H1 (cell line): ENCODE measurements at regions not wholly inside any gene's neighbourhood (a gene's known extent, or its start where the extent isn't known, plus 50 kb on each side); places are given as distances from the start of the nearest gene placed in this dataset.

ENCODE experiments used
- CTCF ChIA-PET: fragments of 300-600 bp; sonication (Branson Sonifier 250); formaldehyde crosslinking; loops from one replicate; lab custom pipeline; 2021; ENCODE audit not compliant: partially characterized antibody; lab: Charles Lee
- POLR2A ChIA-PET: fragments of 300-600 bp; sonication (Branson Sonifier 250); formaldehyde crosslinking; loops from one replicate; lab custom pipeline; 2021; ENCODE audit warnings: inconsistent platforms; ENCODE audit not compliant: partially characterized antibody; lab: Charles Lee
- DNase-seq, 2 experiments: peaks; one replicate each; pipeline versions ENCODE4 v3.0.0 to v3.0.0-alpha.2; 2010 to 2022; ENCODE audit warnings: low spot score in 2 of 2, low read depth in 1 of 2, mixed read lengths in 1 of 2
- FAIRE-seq: peaks from 2 replicates; lab custom pipeline; 2011; peaks lifted over from hg19 to GRCh38; lab: Jason Lieb, UNC
- H2AFZ ChIP-seq: 2 replicates; pipeline ENCODE4 v1.8.1; 2012; ENCODE audit warnings: low read length, inconsistent platforms
- H2AK5ac ChIP-seq: 2 replicates; pipeline ENCODE4 v1.6.1; 2013; ENCODE audit warnings: low read depth, low read length
- H2BK120ac ChIP-seq: replicated peaks from 2 replicates; pipeline ENCODE3; 2013; ENCODE audit warnings: low read depth, low read length, inconsistent platforms
- H2BK12ac ChIP-seq: 2 replicates; pipeline ENCODE4 v1.6.1; 2013; ENCODE audit warnings: low read depth, low read length
- H2BK15ac ChIP-seq: 2 replicates; pipeline ENCODE4 v1.6.1; 2013; ENCODE audit warnings: low read length
- H2BK20ac ChIP-seq: 2 replicates; pipeline ENCODE4 v1.6.1; 2013; ENCODE audit warnings: low read length
- H2BK5ac ChIP-seq: 2 replicates; pipeline ENCODE4 v1.6.1; 2013; ENCODE audit warnings: low read depth, low read length
- H3K14ac ChIP-seq: 2 replicates; pipeline ENCODE4 v1.6.1; 2013; ENCODE audit warnings: inconsistent platforms; ENCODE audit not compliant: insufficient read length
- H3K18ac ChIP-seq: 2 replicates; pipeline ENCODE4 v1.6.1; 2013; ENCODE audit warnings: low read length; ENCODE audit errors: extremely low read depth
- H3K23ac ChIP-seq: 2 replicates; pipeline ENCODE4 v1.6.1; 2013; ENCODE audit warnings: inconsistent platforms; ENCODE audit not compliant: insufficient read length
- H3K23me2 ChIP-seq: 2 replicates; pipeline ENCODE4 v1.6.1; 2013; ENCODE audit warnings: low read depth, low read length
- H3K27ac ChIP-seq: 2 replicates; pipeline ENCODE4 v1.6.1; 2011; ENCODE audit warnings: low read depth, low read length, inconsistent platforms
- H3K27me3 ChIP-seq, 4 experiments: replicated peaks in 1 of 4; 1 replicate in 1 of 4; 2 replicates in 3 of 4; pipeline versions ENCODE4 v1.6.1 to v1.8.1; 2011 to 2013; ENCODE audit warnings: low read length in 3 of 4, mild to moderate bottlenecking in 3 of 4, inconsistent platforms in 2 of 4, mixed read lengths in 2 of 4, moderate library complexity in 1 of 4; ENCODE audit not compliant: control insufficient read depth in 3 of 4, insufficient read depth in 3 of 4; ENCODE audit errors: extremely low read depth in 1 of 4
- H3K36me3 ChIP-seq, 4 experiments: 2 replicates each; pipeline versions ENCODE4 v1.6.1 to v1.8.1; 2011 to 2013; ENCODE audit warnings: mild to moderate bottlenecking in 4 of 4, low read length in 3 of 4, moderate library complexity in 2 of 4, control low read depth in 1 of 4, inconsistent platforms in 1 of 4; ENCODE audit not compliant: insufficient read depth in 4 of 4, control insufficient read depth in 2 of 4
- H3K4ac ChIP-seq: replicated peaks from 2 replicates; pipeline ENCODE3; 2013; ENCODE audit warnings: low read length, low read depth, mixed read lengths, inconsistent platforms; ENCODE audit not compliant: insufficient read length
- H3K4me1 ChIP-seq, 4 experiments: replicated peaks in 1 of 4; 1 replicate in 1 of 4; 2 replicates in 3 of 4; pipeline versions ENCODE4 v1.6.1 to v1.8.1; 2011 to 2013; ENCODE audit warnings: low read length in 3 of 4, inconsistent platforms in 2 of 4, mixed read lengths in 1 of 4; ENCODE audit not compliant: insufficient read depth in 4 of 4, control insufficient read depth in 3 of 4
- H3K4me2 ChIP-seq, 2 experiments: 2 replicates each; pipeline versions ENCODE4 v1.6.1 to v1.8.1; 2011 to 2013; ENCODE audit warnings: low read depth in 2 of 2, low read length in 2 of 2, control low read depth in 1 of 2, inconsistent platforms in 1 of 2, mild to moderate bottlenecking in 1 of 2; ENCODE audit not compliant: insufficient read depth in 1 of 2
- H3K4me3 ChIP-seq, 4 experiments: fragments of 200-600, 300-600 bp in 1 of 4; sonication (generic), shearing (Covaris generic), sonication (Bioruptor Twin) in 1 of 4; 2 replicates each; pipeline versions ENCODE4 v1.5.1 to v1.8.1; 2011 to 2016; ENCODE audit warnings: low read length in 4 of 4, low read depth in 3 of 4, control low read depth in 2 of 4, inconsistent platforms in 2 of 4, mild to moderate bottlenecking in 2 of 4, mixed read lengths in 1 of 4, moderate library complexity in 1 of 4; ENCODE audit not compliant: insufficient read depth in 2 of 4; ENCODE audit errors: extremely low read depth in 1 of 4
- H3K56ac ChIP-seq: replicated peaks from 2 replicates; pipeline ENCODE3; 2013; ENCODE audit warnings: low read depth, mild to moderate bottlenecking, mixed read lengths, low read length, inconsistent platforms; ENCODE audit not compliant: insufficient read length
- H3K79me1 ChIP-seq: 2 replicates; pipeline ENCODE4 v1.6.1; 2013; ENCODE audit warnings: low read depth, low read length, control low read depth
- H3K79me2 ChIP-seq, 2 experiments: 2 replicates each; pipeline versions ENCODE4 v1.6.1 to v1.8.1; 2012 to 2013; ENCODE audit warnings: low read length in 2 of 2, mild to moderate bottlenecking in 2 of 2, inconsistent platforms in 1 of 2; ENCODE audit not compliant: insufficient read depth in 2 of 2, control insufficient read depth in 1 of 2
- H3K9ac ChIP-seq, 4 experiments: replicated peaks in 1 of 4; 1 replicate in 1 of 4; 2 replicates in 3 of 4; pipeline versions ENCODE4 v1.6.1 to v1.8.1; 2011 to 2013; ENCODE audit warnings: low read depth in 3 of 4, low read length in 3 of 4, control low read depth in 2 of 4, mild to moderate bottlenecking in 2 of 4, moderate library complexity in 2 of 4, inconsistent platforms in 1 of 4; ENCODE audit errors: extremely low read depth in 1 of 4
- H3K9me3 ChIP-seq, 2 experiments: 2 replicates each; pipeline versions ENCODE4 v1.6.1 to v1.8.1; 2012 to 2013; ENCODE audit warnings: mild to moderate bottlenecking in 2 of 2, moderate library complexity in 2 of 2, control low read depth in 1 of 2, inconsistent platforms in 1 of 2, low read depth in 1 of 2, low read length in 1 of 2, mixed read lengths in 1 of 2; ENCODE audit not compliant: insufficient read depth in 2 of 2
- H4K20me1 ChIP-seq, 2 experiments: replicated peaks in 1 of 2; 2 replicates each; pipeline versions ENCODE3 to v1.8.1; 2011 to 2013; ENCODE audit warnings: inconsistent platforms in 2 of 2, low read length in 2 of 2, mild to moderate bottlenecking in 1 of 2; ENCODE audit not compliant: insufficient read depth in 2 of 2, control insufficient read depth in 1 of 2
- H4K5ac ChIP-seq: 2 replicates; pipeline ENCODE4 v1.6.1; 2013; ENCODE audit warnings: low read length, low read depth, mixed read lengths, inconsistent platforms; ENCODE audit not compliant: insufficient read length
- H4K8ac ChIP-seq: 2 replicates; pipeline ENCODE4 v1.8.0; 2013; ENCODE audit warnings: mild to moderate bottlenecking, moderate library complexity, low read length, inconsistent platforms; ENCODE audit not compliant: insufficient read depth; ENCODE audit errors: extremely low read depth
- H4K91ac ChIP-seq: replicated peaks from 2 replicates; pipeline ENCODE3; 2013; ENCODE audit warnings: low read length, mixed read lengths, inconsistent platforms; ENCODE audit not compliant: insufficient read length
- BACH1 ChIP-seq: IDR thresholded peaks from 2 replicates; pipeline ENCODE4 v1.6.1; 2012; ENCODE audit warnings: low read length, improper control_type of control experiment
- CBX8 ChIP-seq: fragments of 300-800, 300-1000 bp; sonication (generic); IDR thresholded peaks from 2 replicates; pipeline ENCODE4 v1.7.1; 2016; ENCODE audit warnings: low read depth, low read length, borderline replicate concordance
- FOSL1 ChIP-seq: IDR thresholded peaks from 2 replicates; pipeline ENCODE4 v1.6.1; 2011; ENCODE audit warnings: mild to moderate bottlenecking, low read depth, low read length, moderate library complexity; ENCODE audit not compliant: insufficient read depth
- JUN ChIP-seq: IDR thresholded peaks from 2 replicates; pipeline ENCODE4 v1.6.1; 2011; ENCODE audit warnings: low read depth, mild to moderate bottlenecking, improper control_type of control experiment, low read length
- MAFK ChIP-seq: IDR thresholded peaks from 2 replicates; pipeline ENCODE4 v1.6.1; 2012; ENCODE audit warnings: low read depth, mild to moderate bottlenecking, improper control_type of control experiment, low read length
- NRF1 ChIP-seq: IDR thresholded peaks from 2 replicates; pipeline ENCODE4 v1.6.1; 2011; ENCODE audit warnings: mild to moderate bottlenecking, low read depth, low read length, improper control_type of control experiment
- POLR2A ChIP-seq, 2 experiments: IDR thresholded peaks; 1 replicate in 1 of 2; 2 replicates in 1 of 2; pipeline ENCODE4 v1.6.1; 2011; ENCODE audit warnings: low read depth in 2 of 2, low read length in 2 of 2, mild to moderate bottlenecking in 2 of 2; ENCODE audit errors: control extremely low read depth in 1 of 2
- RFX5 ChIP-seq: IDR thresholded peaks from 2 replicates; pipeline ENCODE4 v1.6.1; 2011; ENCODE audit warnings: low read depth, low read length, improper control_type of control experiment, borderline replicate concordance
- RNF2 ChIP-seq: fragments of 200-900, 300-1000 bp; sonication (generic); IDR thresholded peaks from 2 replicates; pipeline ENCODE4 v1.7.1; 2016; ENCODE audit warnings: borderline replicate concordance, low read depth, mild to moderate bottlenecking, antibody characterized with exemption, low read length; ENCODE audit not compliant: poor library complexity, severe bottlenecking; ENCODE audit errors: missing control alignments
- SIX5 ChIP-seq: IDR thresholded peaks from 2 replicates; pipeline ENCODE4 v1.6.1; 2011; ENCODE audit warnings: mild to moderate bottlenecking, low read depth, low read length
- SP1 ChIP-seq: IDR thresholded peaks from 2 replicates; pipeline ENCODE4 v1.6.1; 2011; ENCODE audit warnings: low read depth, low read length
- SP4 ChIP-seq: IDR thresholded peaks from 2 replicates; pipeline ENCODE4 v1.6.1; 2012; ENCODE audit warnings: low read length, inconsistent platforms
- TBP ChIP-seq: IDR thresholded peaks from 2 replicates; pipeline ENCODE4 v1.6.1; 2011; ENCODE audit warnings: low read depth, low read length, improper control_type of control experiment
- YY1 ChIP-seq: IDR thresholded peaks from 2 replicates; pipeline ENCODE4 v1.6.1; 2011; ENCODE audit warnings: low read depth, mild to moderate bottlenecking, low read length
- TF ChIP-seq, protein P1 (sequence below), 3 experiments: IDR thresholded peaks; 1 replicate in 2 of 3; 2 replicates in 1 of 3; pipeline versions ENCODE4 v1.5.1 to v1.6.1; 2011; ENCODE audit warnings: low read length in 3 of 3, mild to moderate bottlenecking in 3 of 3, inconsistent platforms in 2 of 3, low read depth in 1 of 3, moderate library complexity in 1 of 3; ENCODE audit not compliant: insufficient read depth in 1 of 3; ENCODE audit errors: control extremely low read depth in 1 of 3

GRCh38 chr4:85358831-85359230 lies 116.1 kb upstream of the ARHGAP24 start:
- Histone ChIP-seq H3K36me3 (0 out of 8 replicates have a peak, but pooled peaks cover 0 to 3% (median 0%) of the 10 kb centered on the region in 4 experiments), H3K27me3 (no peaks in the 10 kb centered on the region), H2AFZ (no peak overlapping the region), H3K79me1 (no peaks in the 10 kb centered on the region), H2BK15ac (no peak overlapping the region), H3K4ac (no peak overlapping the region), H2BK5ac (no peak overlapping the region), H3K79me2 (no peaks in the 10 kb centered on the region), H3K18ac (no peak overlapping the region), H3K27ac (no peak overlapping the region), H3K9me3 (peaks cover 8 to 9% of the 10 kb centered on the region in 2 experiments; a peak in 3 of 4 replicates), H4K5ac (no peak overlapping the region), H4K20me1 (no peaks in the 10 kb centered on the region), H2BK12ac (no peak overlapping the region), H2BK120ac (no peak overlapping the region), H3K56ac (no peak overlapping the region), H3K9ac (no peak overlapping the region), H2AK5ac (no peak overlapping the region), H4K8ac (no peak overlapping the region), H3K23ac (no peak overlapping the region), H3K14ac (no peak overlapping the region), H3K4me2 (no peak overlapping the region), H4K91ac (no peak overlapping the region), H3K4me3 (no peak overlapping the region), H2BK20ac (no peak overlapping the region), H3K4me1 (no peaks in the 10 kb centered on the region), H3K23me2 (no peaks in the 10 kb centered on the region)
- CTCF ChIA-PET = no interaction called here
- DNase-seq = no peak
- FAIRE-seq = no peak
- POLR2A ChIA-PET = no interaction called here
- TF ChIP-seq RFX5 = no peak
- TF ChIP-seq, protein P1, sequence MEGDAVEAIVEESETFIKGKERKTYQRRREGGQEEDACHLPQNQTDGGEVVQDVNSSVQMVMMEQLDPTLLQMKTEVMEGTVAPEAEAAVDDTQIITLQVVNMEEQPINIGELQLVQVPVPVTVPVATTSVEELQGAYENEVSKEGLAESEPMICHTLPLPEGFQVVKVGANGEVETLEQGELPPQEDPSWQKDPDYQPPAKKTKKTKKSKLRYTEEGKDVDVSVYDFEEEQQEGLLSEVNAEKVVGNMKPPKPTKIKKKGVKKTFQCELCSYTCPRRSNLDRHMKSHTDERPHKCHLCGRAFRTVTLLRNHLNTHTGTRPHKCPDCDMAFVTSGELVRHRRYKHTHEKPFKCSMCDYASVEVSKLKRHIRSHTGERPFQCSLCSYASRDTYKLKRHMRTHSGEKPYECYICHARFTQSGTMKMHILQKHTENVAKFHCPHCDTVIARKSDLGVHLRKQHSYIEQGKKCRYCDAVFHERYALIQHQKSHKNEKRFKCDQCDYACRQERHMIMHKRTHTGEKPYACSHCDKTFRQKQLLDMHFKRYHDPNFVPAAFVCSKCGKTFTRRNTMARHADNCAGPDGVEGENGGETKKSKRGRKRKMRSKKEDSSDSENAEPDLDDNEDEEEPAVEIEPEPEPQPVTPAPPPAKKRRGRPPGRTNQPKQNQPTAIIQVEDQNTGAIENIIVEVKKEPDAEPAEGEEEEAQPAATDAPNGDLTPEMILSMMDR (IDR thresholded peaks at IDR 0.05; ENCODE audit: control extremely low read depth in 1 of 3, insufficient read depth in 1 of 3, low read depth in 1 of 3, low read length in 3 of 3) = no peak
- TF ChIP-seq BACH1 = no peak
- TF ChIP-seq SIX5 = no peak
- no peak for TF ChIP-seq JUN
- no peak for TF ChIP-seq FOSL1
- no peak for TF ChIP-seq YY1
- no peak for TF ChIP-seq CBX8
- TF ChIP-seq SP4 = no peak
- no peak for TF ChIP-seq RNF2
- TF ChIP-seq MAFK = no peak
- no peak for TF ChIP-seq TBP
- no peak for TF ChIP-seq SP1
- TF ChIP-seq POLR2A (IDR thresholded peaks at IDR 0.05; ENCODE audit: control extremely low read depth in 1 of 2, low read depth in 2 of 2, low read length in 2 of 2) = no peak
- no peak for TF ChIP-seq NRF1
